ENCODE measurements at regions not wholly inside any gene's neighbourhood (a gene's known extent, or its start where the extent isn't known, plus 50 kb on each side); places are given as distances from the start of the nearest gene placed in this dataset.

- TF ChIP-seq CTCF (IDR thresholded peaks at IDR 0.05; ENCODE audit: low read depth, low read length, poor library complexity, severe bottlenecking) (no peak), EZH2phosphoT487 (IDR thresholded peaks at IDR 0.05; ENCODE audit: borderline replicate concordance, low read length) (no peak)
These were observed 54.5 kb upstream of the WDR75 start for GRCh38 chr2:189386741-189387140.

All from DOHH2 (cell line).